ENCODE measurements at regions not wholly inside any gene's neighbourhood (a gene's known extent, or its start where the extent isn't known, plus 50 kb on each side); places are given as distances from the start of the nearest gene placed in this dataset.

GRCh38 chr9:88664773-88665172, 129.8 kb downstream of the NXNL2 start:
- no peak for TF ChIP-seq CTCF (IDR thresholded peaks at IDR 0.05; ENCODE audit: insufficient read depth, low read depth, low read length)
- no peak for TF ChIP-seq EZH2 (IDR thresholded peaks at IDR 0.05; ENCODE audit: insufficient read depth, low read length)

Measured in astrocyte (in vitro differentiated cells and primary cell).